ENCODE measurements at regions not wholly inside any gene's neighbourhood (a gene's known extent, or its start where the extent isn't known, plus 50 kb on each side); places are given as distances from the start of the nearest gene placed in this dataset.

GRCh38 chr11:79830446-79830845 is 389.6 kb upstream of the TENM4 start (continued):
- TF ChIP-seq SRF (IDR thresholded peaks at IDR 0.05; ENCODE audit: low read depth in 2 of 2, low read length in 2 of 2) (no peak), BCLAF1 (IDR thresholded peaks at IDR 0.05) (no peak), HDGF (IDR thresholded peaks at IDR 0.05) (no peak)

GRCh38 chr11:79829891-79830290 is 389.1 kb upstream of the TENM4 start:
- Histone ChIP-seq H3K27ac (ENCODE audit: control insufficient read depth, insufficient read depth) (no peak overlapping the region), H3K4me2 (ENCODE audit: control insufficient read depth, insufficient read depth) (no peak overlapping the region), H3K4me3 (no peak overlapping the region), H4K20me1 (ENCODE audit: control insufficient read depth, insufficient read depth) (no peaks in the 10 kb centered on the region), H3K36me3 (ENCODE audit: control insufficient read depth in 2 of 2, insufficient read depth in 2 of 2, low read length in 1 of 2) (no peaks in the 10 kb centered on the region), H3K4me1 (ENCODE audit: control insufficient read depth, insufficient read depth, low read length) (no peaks in the 10 kb centered on the region), H3K79me2 (ENCODE audit: control insufficient read depth, insufficient read depth, low read length) (no peaks in the 10 kb centered on the region), H3K27me3 (replicated peaks in 1 of 2; ENCODE audit: control insufficient read depth in 2 of 2, insufficient read depth in 2 of 2, low read length in 1 of 2) (no peaks in the 10 kb centered on the region), H2AFZ (ENCODE audit: control insufficient read depth, low read depth, low read length) (no peak overlapping the region), H3K9me3 (replicated peaks; ENCODE audit: control insufficient read depth, insufficient read depth, low read length) (no peaks in the 10 kb centered on the region), H3K9ac (ENCODE audit: control insufficient read depth, insufficient read depth, low read length) (no peak overlapping the region)
- DNase-seq (ENCODE audit: low read depth, low spot score) (no peak), ATAC-seq (no peak), FAIRE-seq (no peak)
- ChIA-PET CTCF (no interaction called here), POLR2A (no interaction called here), SMC1A (ENCODE audit: uncharacterized antibody, unreplicated experiment) (interaction anchor here (1.0 kb wide), 1 partner anchor 10 kb away, joined by 3 read pairs; no protein-coding TSS in a partner anchor), RAD21 (ENCODE audit: unreplicated experiment) (no interaction called here)
- 5% methylated on average over 3 of the region's 3 CpGs for WGBS (ENCODE audit: insufficient coverage, insufficient replicate concordance, low lambda C conversion rate, missing lambda C conversion rate)
- no TSS peak for BruUV-seq (replicated peaks)
- in situ Hi-C loops (cut with MboI) (no loop called here), intact Hi-C loops (cut with micrococcal nuclease; ENCODE audit: unreplicated experiment) (no loop called here)
- no peak for TF ChIP-seq ZBTB11 (CRISPR knock-in tag; IDR thresholded peaks at IDR 0.05)
- TF ChIP-seq CHD1 (IDR thresholded peaks at IDR 0.05; ENCODE audit: low read depth, low read length), result no peak
- TF ChIP-seq ZNF592 (IDR thresholded peaks at IDR 0.05), result no peak
- no peak for TF ChIP-seq RCOR1 (conservative IDR thresholded peaks at IDR 0.05; ENCODE audit: low read depth, low read length)
- no peak for TF ChIP-seq MXI1 (IDR thresholded peaks at IDR 0.05; ENCODE audit: low read depth, low read length)
- TF ChIP-seq ZBTB33 (IDR thresholded peaks at IDR 0.05), result no peak
- no peak for TF ChIP-seq STAT1 (conservative IDR thresholded peaks at IDR 0.05)
- TF ChIP-seq TCF3 (IDR thresholded peaks at IDR 0.05; ENCODE audit: borderline replicate concordance, insufficient read depth, low read depth, low read length), result no peak
